Fibroblast of the conjunctiva (primary cell): ENCODE measurements at regions not wholly inside any gene's neighbourhood (a gene's known extent, or its start where the extent isn't known, plus 50 kb on each side); places are given as distances from the start of the nearest gene placed in this dataset.
"Not testable (repeated sequence)": the region's sequence is repeated elsewhere in the genome, so short reads cannot be mapped to it uniquely, and the experiment has no call there.

Experiments
- DNase-seq: peaks from one replicate; pipeline ENCODE4 v3.0.0-alpha.2; 2010; ENCODE audit warnings: low read depth

GRCh38 chr3:3447641-3448040 lies 268.1 kb upstream of the CRBN start:
- no peak for DNase-seq

- no peak for DNase-seq
Observed at GRCh38 chr3:3446251-3446650, 266.8 kb upstream of the CRBN start.

DNA sequence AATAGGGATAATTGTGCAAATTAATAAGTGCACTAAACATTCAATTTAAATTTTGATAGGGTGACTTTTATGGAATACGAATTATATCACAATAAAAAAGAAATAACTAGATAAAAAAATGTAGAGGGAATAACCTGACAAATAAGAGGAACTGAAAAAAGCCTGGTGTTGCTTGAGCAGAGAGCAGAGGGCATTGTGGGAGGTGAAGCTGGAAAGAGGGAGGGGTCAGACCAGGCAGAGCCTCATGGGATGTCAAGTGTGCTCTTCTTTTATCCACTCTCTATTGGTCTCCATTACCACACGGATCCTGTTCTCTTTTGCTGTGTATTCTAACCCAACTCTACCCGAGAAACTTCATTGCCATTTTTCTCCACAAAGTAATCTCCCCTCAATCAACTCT lies 264.0 kb upstream of the CRBN start:
- no peak for DNase-seq

DNA sequence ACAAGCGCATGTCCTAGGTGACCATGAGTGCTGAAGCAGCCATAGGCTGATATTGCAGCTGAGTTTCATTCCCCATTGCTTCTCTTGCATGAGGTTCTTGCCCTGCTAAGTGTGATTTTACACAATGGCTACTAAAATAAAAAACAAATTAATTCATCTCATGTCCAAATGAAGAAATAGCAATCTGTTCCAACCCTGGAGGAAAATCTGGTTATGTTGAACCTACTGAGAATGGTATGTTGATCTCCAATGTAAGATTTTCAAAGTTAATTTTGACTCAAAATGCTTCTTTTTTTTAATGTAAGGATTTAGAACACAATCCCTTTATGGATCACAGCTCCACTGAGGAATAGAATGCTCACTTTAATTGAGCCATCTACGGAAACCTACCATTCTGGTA lies 254.2 kb upstream of the CRBN start:
- DNase-seq: no peak

- no peak for DNase-seq
Observed at GRCh38 chr3:3429841-3430240, 250.3 kb upstream of the CRBN start.

GRCh38 chr3:3407707-3408106 lies 228.2 kb upstream of the CRBN start:
- not testable (repeated sequence) for DNase-seq

- no peak for DNase-seq
Observed at GRCh38 chr3:3405131-3405530, 225.6 kb upstream of the CRBN start.

DNA sequence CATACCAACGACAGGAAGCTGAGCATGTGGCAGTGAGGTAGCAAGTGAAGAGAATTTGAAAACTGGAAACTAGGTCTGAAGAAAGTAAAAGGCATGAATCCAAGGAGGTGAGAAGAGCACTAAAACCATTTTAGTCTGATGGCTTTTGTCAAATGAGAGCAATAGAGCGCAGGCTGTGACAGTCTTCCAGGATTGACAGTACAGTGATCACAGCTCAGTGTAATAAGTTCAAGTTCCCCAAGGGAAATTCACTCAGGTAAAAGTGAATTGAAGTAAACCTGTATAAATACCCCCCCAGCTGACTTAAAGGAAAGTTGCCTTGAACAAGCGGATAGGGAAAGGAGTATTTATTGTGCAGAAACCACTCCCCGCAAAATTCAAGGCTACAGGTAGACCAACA lies 224.2 kb upstream of the CRBN start:
- no peak for DNase-seq

GRCh38 chr3:3392946-3393345 lies 213.5 kb upstream of the CRBN start:
- no peak for DNase-seq

DNA sequence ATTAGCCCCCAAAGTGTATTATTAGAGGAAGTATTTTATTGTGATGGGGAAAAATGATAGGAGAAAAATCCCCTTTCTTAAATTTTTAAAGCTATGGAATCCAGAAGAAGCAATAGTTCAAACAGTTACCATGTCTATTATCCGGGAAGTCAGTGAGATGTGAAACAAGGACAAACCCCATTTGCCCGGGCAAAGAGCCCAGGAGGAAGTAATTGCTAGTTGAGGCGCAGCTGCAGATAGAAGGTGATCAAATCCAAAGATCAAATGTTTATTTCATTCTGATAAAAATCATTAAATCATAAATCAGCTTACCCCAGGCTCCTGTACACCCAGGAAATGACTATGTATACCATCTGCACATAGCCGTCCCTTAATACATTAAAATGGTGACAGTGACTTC lies 204.0 kb upstream of the CRBN start:
- no peak for DNase-seq

GRCh38 chr3:3372210-3372777 lies 192.8 kb upstream of the CRBN start:
- no peak for DNase-seq

DNA sequence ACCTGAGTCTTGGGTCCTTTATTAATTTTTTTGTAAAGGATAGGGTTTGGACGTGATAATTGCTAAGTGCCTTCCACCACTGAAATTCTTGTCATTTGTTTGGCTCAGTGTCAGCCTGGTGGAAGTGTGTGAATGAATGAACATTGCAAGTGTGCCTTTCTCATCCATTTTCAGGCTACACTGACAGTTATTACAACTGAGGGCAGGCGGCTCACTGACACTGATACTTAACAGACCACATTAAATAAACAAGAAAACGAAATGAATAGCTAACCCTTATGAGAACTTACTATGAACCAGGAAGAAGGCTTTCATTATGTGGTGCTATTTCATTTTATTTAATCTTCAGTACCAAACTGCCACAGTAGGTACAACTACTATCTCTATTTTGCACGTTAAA lies 188.8 kb upstream of the CRBN start:
- DNase-seq: no peak

- no peak for DNase-seq
Observed at GRCh38 chr3:3366386-3366785, 186.9 kb upstream of the CRBN start.

- no peak for DNase-seq
Observed at GRCh38 chr3:3365716-3366115, 186.2 kb upstream of the CRBN start.

GRCh38 chr3:3356846-3357245 lies 177.4 kb upstream of the CRBN start:
- no peak for DNase-seq

GRCh38 chr3:3355442-3355841 lies 176.0 kb upstream of the CRBN start:
- DNase-seq: no peak

DNA sequence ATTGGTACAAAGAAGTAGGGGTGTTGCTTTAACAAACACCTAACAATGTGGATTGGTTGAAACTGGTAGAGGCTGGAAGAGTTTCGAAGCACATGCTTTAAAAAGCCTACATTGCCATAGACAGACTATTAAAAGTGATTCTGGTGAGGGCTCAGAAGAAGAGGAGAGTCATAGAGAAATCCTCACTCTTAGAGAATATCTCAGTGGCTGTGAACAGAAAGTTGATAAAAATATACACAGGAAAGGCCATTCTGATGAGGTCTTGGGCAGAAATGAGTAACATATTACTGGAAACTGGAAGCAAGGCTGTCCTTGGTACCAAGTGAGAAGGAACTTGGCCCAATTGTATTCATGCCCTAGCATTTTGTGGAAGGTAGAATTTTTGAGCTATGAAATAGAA lies 173.7 kb upstream of the CRBN start:
- DNase-seq: no peak

DNA sequence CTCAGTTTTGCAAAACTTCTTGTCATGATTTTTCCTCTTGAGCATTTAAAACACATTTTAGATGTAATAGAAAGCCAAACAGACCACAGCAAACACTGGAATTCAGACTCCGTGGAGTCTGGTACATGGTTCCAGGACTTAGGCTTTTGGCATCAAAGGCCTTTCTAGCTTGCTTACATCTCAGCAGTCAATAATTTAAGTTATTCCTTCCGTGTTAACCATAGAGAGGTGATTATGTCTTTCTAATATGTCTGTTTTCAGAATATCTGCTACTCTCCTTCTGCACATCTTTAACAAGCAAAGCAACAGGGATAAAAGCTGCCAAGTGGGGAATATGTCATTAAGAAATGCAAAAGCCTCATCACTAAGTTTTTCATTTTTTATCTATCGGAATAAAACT lies 171.7 kb upstream of the CRBN start:
- no peak for DNase-seq

- DNase-seq: not testable (repeated sequence)
Observed at GRCh38 chr3:3347056-3347455, 167.6 kb upstream of the CRBN start.

DNA sequence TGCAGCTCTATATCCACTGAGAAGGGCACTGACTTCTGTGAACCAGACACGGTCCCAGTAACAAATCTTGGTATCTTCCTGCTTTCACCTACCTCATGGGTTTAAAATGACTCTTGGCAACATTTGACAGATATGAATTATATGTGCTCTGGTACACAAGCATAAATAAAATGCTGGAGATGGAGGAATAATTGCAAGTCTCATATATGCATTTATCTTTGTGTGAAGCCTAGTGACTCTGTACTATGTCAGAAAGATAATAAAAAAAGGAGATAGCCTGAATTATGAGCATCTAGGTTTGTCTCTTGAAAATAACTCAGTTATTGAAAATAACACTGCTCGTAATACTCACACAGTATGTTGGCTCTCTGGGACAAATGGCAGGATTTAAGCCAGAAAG lies 167.1 kb upstream of the CRBN start:
- DNase-seq: no peak

DNA sequence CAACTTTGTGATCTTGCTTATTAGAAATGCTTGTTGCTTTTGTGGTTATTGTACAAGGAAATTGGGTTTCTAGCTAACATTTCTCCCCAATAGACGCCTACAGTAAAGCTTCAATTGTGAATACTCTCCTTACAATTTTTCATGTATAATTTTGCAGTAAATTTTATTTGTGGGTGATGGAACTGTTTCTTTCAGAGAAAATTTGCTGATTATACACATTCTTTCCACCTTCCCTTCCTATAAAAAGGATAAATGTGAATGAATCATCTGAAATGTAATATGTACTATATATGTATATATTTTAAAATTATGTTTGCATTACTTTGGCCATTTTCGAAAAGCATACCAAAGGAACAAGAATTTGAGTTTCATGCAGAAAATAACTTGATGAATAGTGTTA lies 162.7 kb upstream of the CRBN start:
- no peak for DNase-seq

GRCh38 chr3:3340965-3341895 lies 161.7 kb upstream of the CRBN start:
- DNase-seq: no peak

DNA sequence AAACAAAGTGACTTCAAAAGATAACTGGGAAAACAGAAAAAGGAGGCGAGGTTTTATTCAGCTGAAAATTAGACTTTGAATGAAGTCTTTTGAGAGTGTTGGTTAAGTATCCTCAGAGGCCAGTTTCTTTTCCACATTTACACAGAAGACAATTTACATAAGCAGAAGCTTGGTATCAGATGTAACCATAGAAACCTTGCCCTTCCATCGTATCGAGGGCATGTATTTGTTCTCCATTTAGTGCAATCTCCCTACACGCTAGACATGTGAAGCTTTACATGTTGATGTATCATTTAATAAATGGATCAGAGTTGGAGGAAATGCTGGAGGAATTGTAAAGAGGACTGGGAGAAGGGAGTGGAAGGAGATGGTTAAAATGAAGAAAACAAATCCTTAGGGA lies 161.0 kb upstream of the CRBN start:
- no peak for DNase-seq

DNA sequence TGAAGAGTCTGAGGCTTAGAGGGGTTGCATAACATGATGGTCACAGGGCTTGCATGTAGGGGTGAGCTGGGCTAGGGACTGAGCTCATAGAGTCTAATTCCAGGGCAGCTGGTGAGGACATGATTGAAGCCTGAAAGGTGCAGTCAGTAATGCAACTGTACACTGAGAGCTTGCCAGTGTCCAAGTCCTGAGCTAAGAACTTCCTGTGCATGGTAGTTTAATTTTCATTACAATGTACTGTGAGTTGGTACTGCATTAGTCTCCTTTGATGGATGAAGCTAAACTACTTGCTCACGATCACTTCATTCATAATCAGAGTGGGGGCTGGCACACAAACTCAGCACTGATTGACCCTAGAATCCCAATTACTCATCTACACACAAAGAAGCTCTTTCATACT lies 156.4 kb upstream of the CRBN start:
- no peak for DNase-seq
